GM23338 (cell line): ENCODE measurements at regions not wholly inside any gene's neighbourhood (a gene's known extent, or its start where the extent isn't known, plus 50 kb on each side); places are given as distances from the start of the nearest gene placed in this dataset.

Experiments used
- ATAC-seq: fragments of 200-7000 bp; cut with Tn5 transposase; 3 replicates; pipeline ENCODE4 v1.9.1; 2020
- DNase-seq: peaks from one replicate; pipeline ENCODE4 v3.0.0-alpha.2; 2015; ENCODE audit warnings: low spot score
- H2AFZ ChIP-seq: fragments of 200-600 bp; sonication (generic); 2 replicates; pipeline ENCODE4 v1.8.0; 2016; ENCODE audit warnings: antibody characterized with exemption, mild to moderate bottlenecking, moderate library complexity
- H3F3A ChIP-seq: fragments of 200-600 bp; sonication (generic); replicated peaks from 2 replicates; pipeline ENCODE4 v1.8.0; 2017; ENCODE audit warnings: antibody characterized with exemption, mixed run types, low read depth
- H3K27ac ChIP-seq: fragments of 200-600 bp; sonication (generic); 2 replicates; pipeline ENCODE4 v1.6.1; 2016; ENCODE audit warnings: low read depth
- H3K27me3 ChIP-seq: fragments of 200-600 bp; sonication (generic); 2 replicates; pipeline ENCODE4 v1.8.0; 2016; ENCODE audit warnings: mild to moderate bottlenecking, mixed run types, moderate library complexity; ENCODE audit not compliant: insufficient read depth
- H3K36me3 ChIP-seq: fragments of 200-600 bp; sonication (generic); 2 replicates; pipeline ENCODE4 v1.8.0; 2016; ENCODE audit warnings: mild to moderate bottlenecking; ENCODE audit not compliant: insufficient read depth
- H3K4me1 ChIP-seq: fragments of 200-600 bp; sonication (generic); 2 replicates; pipeline ENCODE4 v1.8.0; 2016; ENCODE audit warnings: mild to moderate bottlenecking, moderate library complexity; ENCODE audit not compliant: insufficient read depth
- H3K4me2 ChIP-seq: fragments of 200-600 bp; sonication (generic); 2 replicates; pipeline ENCODE4 v1.7.1; 2017; ENCODE audit warnings: mixed run types
- H3K4me3 ChIP-seq: fragments of 200-600 bp; sonication (generic); 2 replicates; pipeline ENCODE4 v1.6.1; 2016; ENCODE audit warnings: mixed run types
- H3K79me2 ChIP-seq: fragments of 200-600 bp; sonication (generic); replicated peaks from 2 replicates; pipeline ENCODE4 v1.8.0; 2017; ENCODE audit warnings: mild to moderate bottlenecking; ENCODE audit not compliant: insufficient read depth
- H3K9me2 ChIP-seq: fragments of 200-600 bp; sonication (generic); 2 replicates; pipeline ENCODE4 v1.8.0; 2017; ENCODE audit not compliant: insufficient read depth
- H4K20me1 ChIP-seq: fragments of 200-600 bp; sonication (generic); replicated peaks from 2 replicates; pipeline ENCODE4 v1.8.0; 2017; ENCODE audit warnings: mild to moderate bottlenecking; ENCODE audit not compliant: insufficient read depth
- H3K27ac Mint-ChIP-seq: 2 replicates; pipeline ENCODE4 v1.8.0; 2020; ENCODE audit warnings: inconsistent platforms, mild to moderate bottlenecking, moderate library complexity, mixed read lengths
- H3K27me3 Mint-ChIP-seq: 3 replicates; pipeline ENCODE4 v1.8.0; 2022; ENCODE audit warnings: low read depth, mild to moderate bottlenecking, moderate library complexity, mixed read lengths, inconsistent platforms; ENCODE audit not compliant: insufficient read depth, poor library complexity
- H3K36me3 Mint-ChIP-seq: 3 replicates; pipeline ENCODE4 v1.8.0; 2021; ENCODE audit warnings: low read depth, mild to moderate bottlenecking, inconsistent platforms, moderate library complexity, mixed read lengths
- H3K4me1 Mint-ChIP-seq: 3 replicates; pipeline ENCODE4 v1.8.0; 2020; ENCODE audit warnings: mild to moderate bottlenecking, inconsistent platforms, mixed read lengths
- H3K4me3 Mint-ChIP-seq: 3 replicates; pipeline ENCODE4 v1.8.0; 2021; ENCODE audit warnings: moderate library complexity, mild to moderate bottlenecking, inconsistent platforms, mixed read lengths
- H3K9me3 Mint-ChIP-seq: 3 replicates; pipeline ENCODE4 v1.8.0; 2020; ENCODE audit warnings: moderate library complexity, mild to moderate bottlenecking, inconsistent platforms, mixed read lengths
- CREB1 ChIP-seq: fragments of 250-450 bp; sonication (Bioruptor Pico); IDR thresholded peaks from 2 replicates; pipeline ENCODE4 v1.5.0; 2020; ENCODE audit warnings: low read depth, mild to moderate bottlenecking, moderate library complexity
- EZH2phosphoT487 ChIP-seq: fragments of 200-600 bp; sonication (generic); IDR thresholded peaks from one replicate; pipeline ENCODE4 v1.8.1; 2018; ENCODE audit warnings: antibody characterized with exemption; ENCODE audit not compliant: unreplicated experiment
- POLR2AphosphoS5 ChIP-seq: IDR thresholded peaks from 2 replicates; pipeline ENCODE4 v1.6.1; 2016; ENCODE audit warnings: antibody characterized with exemption, low read depth
- STAT1 ChIP-seq: IDR thresholded peaks from one replicate; pipeline ENCODE4 v1.6.1; 2016; ENCODE audit warnings: antibody characterized with exemption; ENCODE audit not compliant: unreplicated experiment
- ZNF114 ChIP-seq: fragments of 250-450 bp; sonication (Bioruptor Pico); IDR thresholded peaks from 2 replicates; pipeline ENCODE4 v1.5.0; 2020; ENCODE audit warnings: mild to moderate bottlenecking, moderate library complexity
- TF ChIP-seq, protein P1 (sequence below): IDR thresholded peaks from one replicate; pipeline ENCODE4 v1.6.1; 2018; ENCODE audit warnings: antibody characterized with exemption; ENCODE audit not compliant: unreplicated experiment
- TF ChIP-seq, protein P2 (sequence below), 2 experiments: fragments of 200-600 bp in 1 of 2; sonication (generic) in 1 of 2; conservative IDR thresholded peaks; 2 replicates each; pipeline versions ENCODE4 v1.5.1 to v1.6.1; 2016 to 2017; ENCODE audit warnings: antibody characterized with exemption in 2 of 2, low read depth in 2 of 2, mild to moderate bottlenecking in 2 of 2, moderate library complexity in 1 of 2
- TF ChIP-seq, protein P3 (sequence below): IDR thresholded peaks from 2 replicates; pipeline ENCODE4 v1.6.1; 2016; ENCODE audit warnings: antibody characterized with exemption

DNA sequence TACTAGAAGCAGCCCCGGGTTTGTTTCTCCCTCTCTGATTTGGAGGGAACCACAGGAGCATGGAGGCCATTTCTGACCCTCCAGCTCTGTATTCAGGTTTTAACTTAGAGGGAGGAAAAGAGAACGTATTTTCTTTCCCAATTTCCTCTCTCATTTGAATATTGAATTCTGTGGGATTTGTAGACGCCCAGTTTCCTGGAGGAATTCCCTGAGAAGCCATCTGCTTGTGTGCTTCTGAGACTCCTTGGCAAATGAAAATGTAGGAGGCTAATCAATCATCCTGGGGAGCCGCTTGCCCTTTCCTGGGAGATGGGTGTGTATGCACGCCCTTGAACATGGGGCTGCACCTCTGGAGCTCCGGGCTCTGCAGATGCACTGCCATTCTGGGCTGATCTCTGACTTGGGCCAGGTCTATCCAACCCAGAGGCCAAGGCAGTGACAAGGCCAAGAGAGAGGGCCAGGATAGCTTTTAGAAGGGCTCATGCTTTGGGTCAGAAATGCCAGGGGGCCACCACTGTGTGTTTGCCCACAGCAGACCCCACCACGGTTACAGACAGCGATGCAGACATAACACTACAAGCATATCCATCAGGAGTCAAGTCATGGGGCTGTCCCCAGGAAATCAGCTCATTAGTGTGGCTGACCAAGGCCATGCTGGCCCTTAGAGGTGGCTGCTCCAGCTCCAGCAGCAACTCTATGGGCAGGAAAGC is 174.5 kb downstream of the C5orf15 start (continued):
- TF ChIP-seq, protein P1, sequence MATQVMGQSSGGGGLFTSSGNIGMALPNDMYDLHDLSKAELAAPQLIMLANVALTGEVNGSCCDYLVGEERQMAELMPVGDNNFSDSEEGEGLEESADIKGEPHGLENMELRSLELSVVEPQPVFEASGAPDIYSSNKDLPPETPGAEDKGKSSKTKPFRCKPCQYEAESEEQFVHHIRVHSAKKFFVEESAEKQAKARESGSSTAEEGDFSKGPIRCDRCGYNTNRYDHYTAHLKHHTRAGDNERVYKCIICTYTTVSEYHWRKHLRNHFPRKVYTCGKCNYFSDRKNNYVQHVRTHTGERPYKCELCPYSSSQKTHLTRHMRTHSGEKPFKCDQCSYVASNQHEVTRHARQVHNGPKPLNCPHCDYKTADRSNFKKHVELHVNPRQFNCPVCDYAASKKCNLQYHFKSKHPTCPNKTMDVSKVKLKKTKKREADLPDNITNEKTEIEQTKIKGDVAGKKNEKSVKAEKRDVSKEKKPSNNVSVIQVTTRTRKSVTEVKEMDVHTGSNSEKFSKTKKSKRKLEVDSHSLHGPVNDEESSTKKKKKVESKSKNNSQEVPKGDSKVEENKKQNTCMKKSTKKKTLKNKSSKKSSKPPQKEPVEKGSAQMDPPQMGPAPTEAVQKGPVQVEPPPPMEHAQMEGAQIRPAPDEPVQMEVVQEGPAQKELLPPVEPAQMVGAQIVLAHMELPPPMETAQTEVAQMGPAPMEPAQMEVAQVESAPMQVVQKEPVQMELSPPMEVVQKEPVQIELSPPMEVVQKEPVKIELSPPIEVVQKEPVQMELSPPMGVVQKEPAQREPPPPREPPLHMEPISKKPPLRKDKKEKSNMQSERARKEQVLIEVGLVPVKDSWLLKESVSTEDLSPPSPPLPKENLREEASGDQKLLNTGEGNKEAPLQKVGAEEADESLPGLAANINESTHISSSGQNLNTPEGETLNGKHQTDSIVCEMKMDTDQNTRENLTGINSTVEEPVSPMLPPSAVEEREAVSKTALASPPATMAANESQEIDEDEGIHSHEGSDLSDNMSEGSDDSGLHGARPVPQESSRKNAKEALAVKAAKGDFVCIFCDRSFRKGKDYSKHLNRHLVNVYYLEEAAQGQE: no peak
- TF ChIP-seq STAT1: no peak
- TF ChIP-seq, protein P2, sequence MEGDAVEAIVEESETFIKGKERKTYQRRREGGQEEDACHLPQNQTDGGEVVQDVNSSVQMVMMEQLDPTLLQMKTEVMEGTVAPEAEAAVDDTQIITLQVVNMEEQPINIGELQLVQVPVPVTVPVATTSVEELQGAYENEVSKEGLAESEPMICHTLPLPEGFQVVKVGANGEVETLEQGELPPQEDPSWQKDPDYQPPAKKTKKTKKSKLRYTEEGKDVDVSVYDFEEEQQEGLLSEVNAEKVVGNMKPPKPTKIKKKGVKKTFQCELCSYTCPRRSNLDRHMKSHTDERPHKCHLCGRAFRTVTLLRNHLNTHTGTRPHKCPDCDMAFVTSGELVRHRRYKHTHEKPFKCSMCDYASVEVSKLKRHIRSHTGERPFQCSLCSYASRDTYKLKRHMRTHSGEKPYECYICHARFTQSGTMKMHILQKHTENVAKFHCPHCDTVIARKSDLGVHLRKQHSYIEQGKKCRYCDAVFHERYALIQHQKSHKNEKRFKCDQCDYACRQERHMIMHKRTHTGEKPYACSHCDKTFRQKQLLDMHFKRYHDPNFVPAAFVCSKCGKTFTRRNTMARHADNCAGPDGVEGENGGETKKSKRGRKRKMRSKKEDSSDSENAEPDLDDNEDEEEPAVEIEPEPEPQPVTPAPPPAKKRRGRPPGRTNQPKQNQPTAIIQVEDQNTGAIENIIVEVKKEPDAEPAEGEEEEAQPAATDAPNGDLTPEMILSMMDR (conservative IDR thresholded peaks at IDR 0.05; ENCODE audit: low read depth in 2 of 2): no peak
- no peak for TF ChIP-seq EZH2phosphoT487
- TF ChIP-seq POLR2AphosphoS5: no peak
- no peak for TF ChIP-seq ZNF114

DNA sequence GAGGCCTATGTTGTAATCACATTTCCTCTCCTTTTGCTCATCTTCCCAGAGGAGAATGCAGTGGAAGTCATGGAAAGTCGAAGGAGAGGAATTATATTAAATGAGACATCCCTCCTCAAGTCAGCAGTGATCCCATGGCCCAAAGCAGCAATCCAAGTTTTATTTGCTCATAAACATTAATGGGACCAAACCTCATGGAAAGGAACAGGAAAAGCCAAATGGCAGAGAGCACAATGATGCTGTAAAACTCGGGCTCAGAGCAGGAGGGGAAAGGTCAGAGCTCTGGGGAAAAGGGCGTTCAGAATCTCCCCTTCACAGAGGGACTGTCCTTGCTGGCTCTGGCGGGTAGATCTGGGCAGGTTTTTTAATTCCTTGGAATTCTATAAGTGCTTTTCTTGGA is 175.8 kb downstream of the C5orf15 start:
- Mint-ChIP-seq H3K9me3 (no peaks in the 10 kb centered on the region), H3K4me3 (no peak overlapping the region), H3K27ac (no peak overlapping the region), H3K27me3 (peaks cover 6% of the 10 kb centered on the region), H3K4me1 (peaks cover 23% of the 10 kb centered on the region), H3K36me3 (no peaks in the 10 kb centered on the region)
- no peak overlapping the region for H3K4me2 ChIP-seq
- no peak overlapping the region for H3K27ac ChIP-seq
- H3K36me3 ChIP-seq: no peaks in the 10 kb centered on the region
- H3K4me1 ChIP-seq: no peaks in the 10 kb centered on the region; the same call in 1 of the 2 replicates
- H3K4me3 ChIP-seq: no peak overlapping the region
- no peaks in the 10 kb centered on the region for H3K27me3 ChIP-seq
- no peaks in the 10 kb centered on the region for H3F3A ChIP-seq
- H2AFZ ChIP-seq: no peak overlapping the region
- no peak for DNase-seq
- H3K79me2 ChIP-seq: no peaks in the 10 kb centered on the region
- peaks cover 2% of the 10 kb centered on the region; the same call in 1 of the 2 replicates for H3K9me2 ChIP-seq
- no peaks in the 10 kb centered on the region for H4K20me1 ChIP-seq
- no peak for ATAC-seq
- TF ChIP-seq, protein P2 (conservative IDR thresholded peaks at IDR 0.05; ENCODE audit: low read depth in 2 of 2): no peak
- no peak for TF ChIP-seq CREB1 (CRISPR knock-in tag)
- TF ChIP-seq, protein P1: no peak
- TF ChIP-seq, protein P3, sequence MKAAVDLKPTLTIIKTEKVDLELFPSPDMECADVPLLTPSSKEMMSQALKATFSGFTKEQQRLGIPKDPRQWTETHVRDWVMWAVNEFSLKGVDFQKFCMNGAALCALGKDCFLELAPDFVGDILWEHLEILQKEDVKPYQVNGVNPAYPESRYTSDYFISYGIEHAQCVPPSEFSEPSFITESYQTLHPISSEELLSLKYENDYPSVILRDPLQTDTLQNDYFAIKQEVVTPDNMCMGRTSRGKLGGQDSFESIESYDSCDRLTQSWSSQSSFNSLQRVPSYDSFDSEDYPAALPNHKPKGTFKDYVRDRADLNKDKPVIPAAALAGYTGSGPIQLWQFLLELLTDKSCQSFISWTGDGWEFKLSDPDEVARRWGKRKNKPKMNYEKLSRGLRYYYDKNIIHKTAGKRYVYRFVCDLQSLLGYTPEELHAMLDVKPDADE: no peak
